ENCODE measurements at regions not wholly inside any gene's neighbourhood (a gene's known extent, or its start where the extent isn't known, plus 50 kb on each side); places are given as distances from the start of the nearest gene placed in this dataset.
"Not testable (repeated sequence)": the region's sequence is repeated elsewhere in the genome, so short reads cannot be mapped to it uniquely, and the experiment has no call there.

GRCh38 chr17:5897275-5897911 is 172.8 kb upstream of the WSCD1 start:
- no peak for DNase-seq (ENCODE audit: low read depth)
- TF ChIP-seq, protein P1, sequence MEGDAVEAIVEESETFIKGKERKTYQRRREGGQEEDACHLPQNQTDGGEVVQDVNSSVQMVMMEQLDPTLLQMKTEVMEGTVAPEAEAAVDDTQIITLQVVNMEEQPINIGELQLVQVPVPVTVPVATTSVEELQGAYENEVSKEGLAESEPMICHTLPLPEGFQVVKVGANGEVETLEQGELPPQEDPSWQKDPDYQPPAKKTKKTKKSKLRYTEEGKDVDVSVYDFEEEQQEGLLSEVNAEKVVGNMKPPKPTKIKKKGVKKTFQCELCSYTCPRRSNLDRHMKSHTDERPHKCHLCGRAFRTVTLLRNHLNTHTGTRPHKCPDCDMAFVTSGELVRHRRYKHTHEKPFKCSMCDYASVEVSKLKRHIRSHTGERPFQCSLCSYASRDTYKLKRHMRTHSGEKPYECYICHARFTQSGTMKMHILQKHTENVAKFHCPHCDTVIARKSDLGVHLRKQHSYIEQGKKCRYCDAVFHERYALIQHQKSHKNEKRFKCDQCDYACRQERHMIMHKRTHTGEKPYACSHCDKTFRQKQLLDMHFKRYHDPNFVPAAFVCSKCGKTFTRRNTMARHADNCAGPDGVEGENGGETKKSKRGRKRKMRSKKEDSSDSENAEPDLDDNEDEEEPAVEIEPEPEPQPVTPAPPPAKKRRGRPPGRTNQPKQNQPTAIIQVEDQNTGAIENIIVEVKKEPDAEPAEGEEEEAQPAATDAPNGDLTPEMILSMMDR (IDR thresholded peaks at IDR 0.05; ENCODE audit: insufficient read depth, low read length, poor library complexity, severe bottlenecking): no peak

DNA sequence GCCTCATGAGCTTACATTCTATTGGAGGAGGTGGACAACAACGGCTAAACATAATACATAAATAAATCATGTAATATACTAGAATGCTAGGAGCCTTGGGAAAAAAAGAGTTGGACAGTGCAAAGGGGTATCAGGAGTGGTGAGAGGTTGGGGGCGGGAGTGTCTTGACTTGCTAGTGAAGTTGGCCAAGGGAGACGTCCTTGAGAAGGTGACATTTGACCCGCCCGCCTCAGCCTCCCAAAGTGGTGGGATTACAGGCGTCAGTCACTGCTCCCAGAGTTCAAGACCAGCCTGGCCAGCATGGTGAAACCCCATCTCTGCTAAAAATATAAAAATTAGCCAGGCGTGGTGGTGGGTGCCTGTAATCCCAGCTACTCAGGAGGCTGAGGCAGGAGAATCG is 172.2 kb upstream of the WSCD1 start:
- H3K36me3 ChIP-seq (ENCODE audit: control insufficient read depth, insufficient read depth, low read length); H3K27me3 ChIP-seq (ENCODE audit: control insufficient read depth, insufficient read depth, low read length); DNase-seq (ENCODE audit: low read depth); H3K4me3 ChIP-seq (ENCODE audit: low read depth, low read length): not testable (repeated sequence)

More at GRCh38 chr17:5897275-5897911, 172.8 kb upstream of the WSCD1 start:
- Histone ChIP-seq H3K36me3 (ENCODE audit: control insufficient read depth, insufficient read depth, low read length) (no peaks in the 10 kb centered on the region), H3K27me3 (ENCODE audit: control insufficient read depth, insufficient read depth, low read length) (no peaks in the 10 kb centered on the region), H3K4me3 (ENCODE audit: low read depth, low read length) (no peak overlapping the region)

- no peaks in the 10 kb centered on the region for H3K36me3 ChIP-seq (ENCODE audit: control insufficient read depth, insufficient read depth, low read length)
- no peak for DNase-seq (ENCODE audit: low read depth)
- H3K27me3 ChIP-seq (ENCODE audit: control insufficient read depth, insufficient read depth, low read length): no peaks in the 10 kb centered on the region
- H3K4me3 ChIP-seq (ENCODE audit: low read depth, low read length): no peak overlapping the region
- TF ChIP-seq, protein P1 (IDR thresholded peaks at IDR 0.05; ENCODE audit: insufficient read depth, low read length, poor library complexity, severe bottlenecking): no peak
Measured at GRCh38 chr17:5898406-5898805, 171.8 kb upstream of the WSCD1 start.

DNA sequence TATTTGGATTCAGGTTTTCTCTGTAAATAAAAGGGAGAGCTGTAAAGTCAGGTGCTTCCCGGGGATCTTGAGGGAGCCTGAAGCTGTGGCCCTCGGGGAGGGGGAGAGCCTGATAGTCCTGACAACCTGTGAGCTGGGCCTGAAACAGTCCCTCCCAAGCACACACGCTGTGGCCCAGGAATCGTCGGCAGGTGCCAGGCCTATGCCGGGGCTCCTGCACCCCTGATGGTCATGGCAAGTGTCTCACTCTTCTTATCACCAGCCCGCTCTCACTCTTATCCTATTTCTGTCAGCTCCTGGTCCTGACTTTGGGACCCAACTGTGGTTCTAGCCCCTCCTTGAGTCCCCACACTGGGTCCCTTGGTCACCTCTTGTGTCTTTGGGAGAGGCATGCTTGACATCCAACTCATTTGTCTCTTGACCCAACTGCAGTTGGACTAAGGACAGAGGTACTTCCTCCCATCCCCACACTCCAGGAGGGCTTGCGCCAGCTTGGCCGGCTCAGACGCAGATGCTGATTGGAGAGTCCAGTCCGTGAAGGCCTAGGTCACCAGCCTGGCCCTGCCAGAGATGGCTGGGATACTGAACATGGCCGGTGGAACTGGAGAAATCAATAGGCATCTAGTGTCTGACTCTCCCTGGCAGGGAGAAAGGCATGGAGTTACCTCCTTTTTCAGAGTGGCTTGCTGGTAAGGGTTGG is 170.5 kb upstream of the WSCD1 start:
- no peak overlapping the region for H3K4me3 ChIP-seq (ENCODE audit: low read depth, low read length)
- TF ChIP-seq, protein P1 (IDR thresholded peaks at IDR 0.05; ENCODE audit: insufficient read depth, low read length, poor library complexity, severe bottlenecking): no peak
- H3K36me3 ChIP-seq (ENCODE audit: control insufficient read depth, insufficient read depth, low read length): no peaks in the 10 kb centered on the region
- no peak for DNase-seq (ENCODE audit: low read depth)
- no peaks in the 10 kb centered on the region for H3K27me3 ChIP-seq (ENCODE audit: control insufficient read depth, insufficient read depth, low read length)

DNA sequence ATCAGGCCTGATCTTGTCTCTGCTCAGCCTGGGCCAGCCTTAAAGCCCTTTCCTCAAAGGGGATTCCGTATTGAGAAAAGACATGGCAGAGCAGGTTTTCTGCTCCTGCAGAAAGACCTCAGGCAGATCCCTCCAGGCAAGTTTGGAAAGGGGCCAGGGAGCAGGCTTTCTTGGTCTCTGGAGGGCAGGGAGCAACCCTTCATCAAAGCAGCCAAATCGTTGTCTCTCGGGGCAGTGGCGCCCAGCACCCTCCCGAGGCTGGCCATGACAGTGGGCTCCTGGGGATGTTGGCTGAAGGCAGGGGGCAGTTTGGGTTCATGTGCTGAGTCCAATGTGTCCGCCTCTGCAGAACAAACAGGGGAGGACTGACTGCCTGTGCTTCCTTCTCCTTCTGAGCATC is 168.4 kb upstream of the WSCD1 start:
- Histone ChIP-seq H3K4me3 (ENCODE audit: low read depth, low read length) (no peak overlapping the region), H3K27me3 (ENCODE audit: control insufficient read depth, insufficient read depth, low read length) (no peaks in the 10 kb centered on the region), H3K36me3 (ENCODE audit: control insufficient read depth, insufficient read depth, low read length) (no peaks in the 10 kb centered on the region)
- DNase-seq (ENCODE audit: low read depth): no peak
- TF ChIP-seq, protein P1 (IDR thresholded peaks at IDR 0.05; ENCODE audit: insufficient read depth, low read length, poor library complexity, severe bottlenecking): no peak

DNA sequence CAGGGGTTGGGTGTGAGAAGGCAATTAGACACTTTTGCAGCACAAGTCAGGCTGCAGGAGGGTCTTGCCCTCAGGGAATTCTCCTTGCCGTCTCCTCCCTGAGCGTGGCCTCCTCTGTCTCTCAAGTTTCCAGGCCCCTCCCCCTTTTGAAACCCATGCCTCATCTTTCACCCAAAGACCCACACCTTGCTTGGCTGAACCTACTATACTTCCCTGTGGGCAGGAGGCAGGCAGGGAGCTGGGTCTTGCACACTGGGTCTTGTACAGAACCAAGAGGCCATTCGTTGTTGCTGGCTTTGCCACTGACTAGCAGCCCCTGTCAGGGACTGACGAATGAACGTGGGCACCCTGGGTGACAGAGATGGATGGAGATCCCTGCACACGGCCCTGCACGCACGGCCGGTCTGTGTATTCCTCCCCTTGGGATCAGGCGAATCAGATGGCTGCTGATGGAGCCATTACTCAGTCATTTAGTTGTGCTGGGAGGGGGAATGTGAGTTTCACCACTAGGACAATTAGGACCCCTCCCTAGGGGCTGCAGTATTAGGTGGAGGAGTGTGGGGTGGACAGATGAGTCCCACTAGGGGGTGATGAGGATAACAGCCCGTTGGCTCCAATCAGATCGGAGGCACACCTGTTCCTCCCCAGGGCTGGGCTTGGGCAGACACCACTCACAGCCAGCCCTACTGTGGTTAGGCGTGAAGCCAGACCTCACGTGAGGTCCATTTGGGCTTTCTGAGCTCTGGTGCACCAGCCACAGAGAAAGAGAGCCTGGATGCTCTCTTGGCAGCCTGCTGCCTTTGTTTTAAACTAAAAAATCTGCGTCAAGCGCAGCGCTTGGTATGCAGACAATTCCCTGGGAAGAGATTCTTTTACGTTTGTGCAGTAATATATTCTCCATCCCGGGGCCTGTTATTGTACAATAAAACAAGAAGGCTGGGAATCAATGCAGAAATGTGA is 167.7 kb upstream of the WSCD1 start:
- H3K36me3 ChIP-seq (ENCODE audit: control insufficient read depth, insufficient read depth, low read length): no peaks in the 10 kb centered on the region
- no peak overlapping the region for H3K4me3 ChIP-seq (ENCODE audit: low read depth, low read length)
- H3K27me3 ChIP-seq (ENCODE audit: control insufficient read depth, insufficient read depth, low read length): no peaks in the 10 kb centered on the region
- TF ChIP-seq, protein P1 (IDR thresholded peaks at IDR 0.05; ENCODE audit: insufficient read depth, low read length, poor library complexity, severe bottlenecking): no peak
- no peak for DNase-seq (ENCODE audit: low read depth)
